CMK (cell line): ENCODE measurements at regions not wholly inside any gene's neighbourhood (a gene's known extent, or its start where the extent isn't known, plus 50 kb on each side); places are given as distances from the start of the nearest gene placed in this dataset.
"Not testable (repeated sequence)": the region's sequence is repeated elsewhere in the genome, so short reads cannot be mapped to it uniquely, and the experiment has no call there.

Experiments
- DNase-seq: peaks from one replicate; pipeline ENCODE4 v3.0.0-alpha.2; 2010; ENCODE audit warnings: low read depth

DNA sequence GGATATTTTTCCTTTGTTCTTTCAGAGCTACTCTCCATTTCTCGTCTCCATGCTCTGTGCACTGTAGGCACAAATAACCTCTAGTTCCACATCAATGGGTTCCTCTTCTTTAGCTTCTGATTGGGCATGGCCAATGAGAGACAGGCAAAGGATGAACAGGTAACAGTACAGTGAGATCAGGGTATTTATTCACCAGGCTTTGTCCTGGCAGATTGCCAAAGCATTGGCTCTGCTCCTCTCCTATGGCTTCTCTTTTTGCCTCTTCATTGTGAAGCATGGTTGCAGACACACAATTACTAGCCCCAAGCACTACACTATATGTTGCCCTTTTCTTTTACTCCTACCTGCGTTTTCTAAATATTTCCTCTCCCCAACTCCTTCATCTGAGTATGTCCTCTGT lies 215.1 kb upstream of the ARRDC3 start:
- DNase-seq = no peak

DNA sequence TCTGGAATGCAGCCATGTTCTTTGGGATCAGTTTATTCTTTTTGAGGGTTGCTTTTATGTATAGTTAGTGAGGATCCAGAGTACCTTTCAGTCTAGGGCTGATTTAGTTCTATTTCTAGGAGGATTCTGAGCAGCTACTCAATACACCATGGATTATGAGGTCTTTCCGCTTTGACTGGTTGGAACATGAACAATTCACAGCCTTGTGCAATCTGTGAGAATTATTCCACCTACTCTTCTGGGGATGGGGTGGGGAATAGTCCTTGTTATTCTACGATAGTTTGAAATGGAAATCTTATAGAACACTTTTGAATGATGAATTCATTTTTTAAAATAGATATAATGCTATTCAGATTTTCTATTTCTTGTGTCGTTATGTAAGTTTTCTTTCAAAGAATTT lies 212.3 kb upstream of the ARRDC3 start:
- no peak for DNase-seq

- DNase-seq = no peak
Measured at GRCh38 chr5:91591076-91591475, 208.0 kb upstream of the ARRDC3 start.

GRCh38 chr5:91586232-91586631 lies 203.1 kb upstream of the ARRDC3 start:
- DNase-seq = no peak

- no peak for DNase-seq
Measured at GRCh38 chr5:91584352-91584751, 201.2 kb upstream of the ARRDC3 start.

DNA sequence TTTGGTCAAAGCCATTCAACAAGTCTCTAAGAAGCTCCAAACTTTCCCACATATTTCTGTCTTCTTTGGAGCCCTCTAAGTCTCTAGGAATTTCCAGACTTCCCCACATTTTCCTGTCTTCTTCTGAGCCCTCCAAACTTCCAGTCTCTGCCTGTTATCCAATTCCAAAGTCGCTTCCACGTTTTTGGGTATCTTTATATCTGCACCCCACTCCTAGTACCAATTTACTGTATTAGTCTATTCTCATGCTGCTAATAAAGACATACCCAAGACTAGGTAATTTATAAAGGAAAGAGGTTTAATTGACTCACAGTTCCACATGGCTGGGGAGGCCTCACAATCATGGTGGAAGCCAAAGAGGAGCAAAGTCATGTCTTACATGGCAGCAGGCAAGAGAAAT lies 182.9 kb upstream of the ARRDC3 start:
- not testable (repeated sequence) for DNase-seq

DNA sequence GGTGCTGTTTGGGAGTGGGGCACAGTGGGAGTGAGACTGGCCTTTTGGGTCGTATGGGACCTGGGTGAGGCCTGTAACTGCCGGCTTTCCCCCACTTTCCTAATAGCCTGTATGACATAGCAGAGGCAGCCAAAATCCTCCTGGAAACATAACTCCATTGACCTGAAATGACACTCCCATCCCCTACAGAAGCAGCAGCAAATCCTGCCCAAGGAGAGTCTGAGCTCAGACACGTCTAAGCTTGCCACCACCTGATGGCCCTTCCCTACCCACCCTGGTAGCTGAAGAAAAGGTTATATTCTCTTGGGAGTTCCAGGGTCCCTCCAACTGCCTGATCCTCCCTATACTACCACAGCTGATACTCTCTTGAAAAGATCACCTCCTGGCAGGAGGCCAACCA lies 179.8 kb upstream of the ARRDC3 start:
- no peak for DNase-seq

DNA sequence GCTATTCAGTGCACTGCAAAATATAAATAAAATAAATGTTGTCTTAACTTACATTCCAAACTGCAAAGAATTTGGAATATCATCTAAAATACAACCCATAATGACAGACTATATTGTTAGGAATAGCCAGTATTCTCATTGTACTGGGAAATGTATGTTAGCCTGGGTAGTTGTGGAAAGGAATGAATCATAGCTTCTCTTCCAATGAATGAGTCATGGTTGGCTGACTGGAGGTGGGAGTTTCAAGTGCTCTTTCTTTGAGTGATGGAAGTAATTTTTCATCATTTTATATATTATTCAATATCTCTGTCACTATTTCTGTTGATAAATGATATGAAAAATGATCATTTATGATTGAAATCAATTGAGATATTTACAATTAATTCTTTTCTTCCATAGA lies 158.6 kb upstream of the ARRDC3 start:
- no peak for DNase-seq

DNA sequence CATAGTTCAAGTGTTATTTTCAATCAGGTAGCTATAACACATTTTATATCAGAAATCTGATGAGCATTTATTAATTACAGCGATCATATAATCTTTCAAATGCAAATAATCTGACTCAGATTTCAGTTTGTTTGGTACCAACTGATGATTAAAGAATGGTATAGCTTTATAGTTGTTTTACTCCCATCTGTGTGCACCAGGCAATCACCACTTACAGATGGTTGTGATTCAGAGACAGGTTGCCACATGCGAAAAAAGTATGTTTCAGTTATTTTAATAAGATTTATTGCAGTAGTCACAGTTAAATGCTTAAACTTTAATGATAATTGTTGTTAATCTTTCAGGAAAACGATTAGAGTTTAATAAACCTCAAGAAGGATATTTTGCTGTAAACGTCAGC lies 155.1 kb upstream of the ARRDC3 start:
- no peak for DNase-seq

DNA sequence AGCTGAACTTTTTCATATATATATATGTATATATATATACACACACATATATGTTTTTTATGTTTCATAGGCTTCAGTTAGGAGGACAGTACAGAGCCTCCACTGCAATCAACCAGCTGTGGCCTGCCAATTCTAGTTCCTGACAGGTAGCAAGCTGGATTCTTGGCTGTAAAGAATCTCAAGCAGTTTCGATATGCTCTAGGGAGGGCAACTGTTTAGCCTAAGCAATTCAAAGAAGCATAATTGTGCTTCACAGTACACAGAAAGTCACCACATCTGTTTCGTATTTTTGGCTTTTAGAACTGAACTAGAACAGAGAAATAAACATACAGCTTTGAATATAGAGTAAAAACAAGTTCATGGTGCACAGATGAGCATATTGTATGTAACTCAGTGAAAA lies 152.4 kb upstream of the ARRDC3 start:
- no peak for DNase-seq

DNA sequence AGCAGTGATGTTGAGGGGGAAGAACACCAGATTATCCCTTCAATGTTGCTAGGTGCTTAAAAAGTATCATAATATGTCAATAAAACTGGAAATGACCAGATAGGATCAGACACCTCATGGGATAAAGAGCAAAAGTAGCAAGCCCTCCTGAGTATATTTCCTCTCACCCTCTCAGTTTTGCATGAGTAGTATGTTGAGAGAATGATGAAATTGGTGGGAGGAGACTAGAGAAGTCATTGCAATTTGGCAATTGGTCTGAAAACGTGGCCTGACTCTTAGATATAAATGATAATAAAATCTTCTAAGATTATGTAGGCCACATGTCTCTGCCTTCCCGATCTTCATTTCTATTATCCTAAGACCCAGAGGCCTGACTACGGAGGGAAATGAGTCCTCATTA lies 151.2 kb upstream of the ARRDC3 start:
- DNase-seq = no peak

- DNase-seq = no peak
Measured at GRCh38 chr5:91532779-91533178, 149.7 kb upstream of the ARRDC3 start.

- no peak for DNase-seq
Measured at GRCh38 chr5:91532281-91532680, 149.2 kb upstream of the ARRDC3 start.

DNA sequence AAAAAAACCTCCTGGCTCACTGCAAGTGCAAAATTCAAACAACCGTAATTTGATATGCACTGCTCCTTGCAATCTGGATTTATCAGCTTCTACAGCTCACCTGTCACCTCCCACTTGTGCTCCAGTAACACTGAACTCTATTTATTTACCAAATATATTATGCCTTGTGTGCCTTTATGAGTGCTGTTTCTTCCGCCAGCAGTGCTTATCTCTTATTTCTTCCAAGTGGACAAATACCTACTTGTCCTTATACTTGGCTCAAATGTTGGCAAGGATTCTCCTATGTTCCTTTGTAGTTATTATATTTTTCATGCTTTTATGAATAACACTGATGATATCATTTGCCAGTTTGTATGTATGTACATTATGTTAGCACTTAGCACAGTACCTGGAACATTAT lies 145.7 kb upstream of the ARRDC3 start:
- DNase-seq = no peak

GRCh38 chr5:91521785-91522184 lies 138.7 kb upstream of the ARRDC3 start:
- DNase-seq = no peak

- DNase-seq = no peak
Measured at GRCh38 chr5:91521334-91521733, 138.2 kb upstream of the ARRDC3 start.

DNA sequence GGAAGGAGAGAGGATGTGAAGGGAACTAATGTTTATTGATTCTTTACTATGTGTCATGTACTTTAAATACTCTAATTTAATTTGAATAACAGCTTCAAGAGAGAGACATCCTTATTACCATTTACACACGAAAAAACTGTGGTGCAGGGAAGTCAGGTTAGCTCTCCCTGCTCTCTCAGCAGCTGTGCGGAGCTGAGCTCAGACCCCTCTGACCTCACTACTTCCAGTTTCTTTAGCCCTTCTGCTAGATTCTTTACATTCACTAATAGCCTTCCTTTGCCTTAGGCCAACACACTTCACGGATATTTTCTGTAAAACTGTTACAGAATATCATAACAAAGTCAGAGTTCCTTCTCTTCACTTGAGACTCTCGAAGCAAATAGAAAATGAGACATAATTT lies 131.3 kb upstream of the ARRDC3 start:
- DNase-seq = no peak

DNA sequence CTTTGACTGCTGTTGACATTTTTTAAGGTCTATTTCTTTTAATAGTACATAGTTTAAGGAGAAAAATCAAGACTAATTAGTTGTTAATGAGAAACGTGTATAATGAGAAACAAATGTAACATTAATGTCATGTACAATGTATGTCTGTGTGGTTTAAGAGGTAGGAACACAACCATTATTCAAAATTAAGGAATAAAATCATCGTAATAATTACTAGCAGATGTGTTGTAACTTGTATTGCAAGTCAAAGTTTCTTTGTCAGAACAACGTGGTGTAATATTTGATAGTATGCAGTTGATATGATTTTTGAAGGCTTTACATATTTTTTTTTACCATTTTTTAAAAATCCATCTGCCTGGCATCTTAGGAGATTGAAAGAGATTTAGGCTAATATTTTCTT lies 120.2 kb upstream of the ARRDC3 start:
- no peak for DNase-seq

- no peak for DNase-seq
Measured at GRCh38 chr5:91500758-91501157, 117.6 kb upstream of the ARRDC3 start.

GRCh38 chr5:91499943-91500531 lies 116.9 kb upstream of the ARRDC3 start:
- DNase-seq = peak; percentile 7

DNA sequence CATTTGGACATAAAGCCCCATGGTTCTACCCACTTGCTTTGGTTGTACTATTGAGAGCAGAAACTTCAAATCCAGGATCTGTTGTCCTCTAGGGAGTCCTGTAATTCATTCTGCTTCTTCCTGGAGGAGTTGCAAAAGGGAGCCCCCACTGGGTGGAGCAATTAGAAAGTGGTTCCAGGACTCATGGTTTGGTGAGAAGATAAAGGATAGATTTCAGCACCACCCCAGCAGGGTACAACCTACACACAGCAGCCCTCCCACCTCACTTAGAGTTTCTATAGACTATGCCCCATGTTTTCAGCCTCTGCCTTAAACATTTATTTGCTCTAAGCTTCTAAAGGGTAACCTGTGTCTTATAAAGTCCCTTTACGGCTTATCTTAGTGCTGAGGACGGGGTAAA lies 112.6 kb upstream of the ARRDC3 start:
- no peak for DNase-seq

DNA sequence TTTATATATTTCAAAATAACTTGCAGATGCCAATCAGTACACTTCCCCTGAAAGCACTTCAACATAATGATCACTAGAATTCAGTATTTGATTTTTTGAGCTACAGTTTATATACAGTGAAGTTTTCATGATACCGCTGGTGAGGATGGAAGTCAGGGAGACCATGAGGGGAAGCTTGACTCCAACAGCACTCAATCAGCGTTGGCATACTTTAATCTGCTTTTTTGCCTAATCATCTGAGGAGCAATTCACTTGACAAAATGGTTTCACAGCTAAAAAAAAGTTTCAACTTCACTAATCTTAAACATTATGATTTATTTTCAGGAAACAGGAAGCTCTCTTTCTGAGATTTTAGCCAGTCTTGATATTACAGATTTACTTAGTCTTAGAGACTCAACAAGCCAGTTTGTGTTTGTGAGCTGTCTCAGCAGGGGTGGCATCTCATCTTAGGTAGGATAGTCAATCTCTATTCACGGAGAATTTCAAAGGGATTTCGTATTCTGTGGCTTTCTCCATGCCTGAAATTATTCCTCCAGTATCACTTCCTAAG lies 111.4 kb upstream of the ARRDC3 start:
- DNase-seq = no peak

DNA sequence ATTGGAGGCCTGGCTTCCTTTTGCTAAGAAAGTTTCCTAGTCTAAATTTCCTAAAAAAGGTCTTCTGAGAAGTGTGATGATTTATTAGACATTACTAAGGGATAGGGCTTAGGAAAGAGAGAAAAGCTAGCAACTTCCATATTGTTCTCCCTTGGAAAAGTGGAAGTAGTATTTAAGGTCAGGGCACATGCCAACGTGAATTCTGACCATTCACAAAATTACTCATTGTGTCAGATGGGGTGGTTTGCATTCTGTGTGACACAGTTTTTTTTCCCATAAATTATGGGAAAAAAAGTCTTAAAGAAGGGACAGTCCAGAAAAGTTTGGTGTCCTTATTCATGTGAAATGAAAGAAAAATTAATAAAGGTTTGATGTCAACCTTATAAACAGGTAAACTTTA lies 110.0 kb upstream of the ARRDC3 start:
- no peak for DNase-seq

DNA sequence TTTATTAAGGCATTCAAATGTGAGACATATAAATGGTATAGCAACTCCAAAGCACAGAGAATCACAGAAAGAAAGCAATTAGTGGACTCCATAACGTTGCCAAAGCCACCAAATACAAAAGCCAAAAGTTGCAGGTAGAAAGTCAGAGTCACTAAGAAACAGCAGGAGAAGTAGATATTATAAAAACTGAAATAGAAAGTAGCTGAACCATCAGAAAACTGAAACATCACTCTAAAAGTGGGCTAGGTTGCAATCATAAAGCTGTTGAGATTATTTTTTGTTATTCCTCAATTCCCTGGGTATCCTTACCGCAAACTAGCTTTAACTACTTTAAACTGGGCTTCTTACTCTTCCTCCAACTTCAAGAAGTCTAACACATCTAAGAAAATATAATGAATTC lies 108.1 kb upstream of the ARRDC3 start:
- no peak for DNase-seq

DNA sequence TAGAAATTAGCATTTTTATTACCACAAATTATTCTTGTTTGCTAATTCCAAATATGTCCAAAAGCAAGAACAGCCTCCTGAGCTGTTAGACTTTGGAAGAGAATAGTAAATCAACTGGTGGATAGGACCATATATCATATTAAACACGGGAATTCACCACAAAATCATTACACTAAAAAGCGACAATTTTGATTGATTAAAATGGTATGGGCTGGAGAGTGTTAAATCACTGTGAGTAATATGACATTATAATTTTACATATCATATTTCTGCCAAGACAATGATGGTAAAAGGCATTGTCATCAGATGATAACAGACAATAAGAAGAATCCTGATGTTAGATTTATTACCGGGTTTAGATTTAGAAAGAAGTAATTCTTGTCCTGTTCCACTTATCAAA lies 107.2 kb upstream of the ARRDC3 start:
- no peak for DNase-seq
